EH (cell line): ENCODE measurements at regions not wholly inside any gene's neighbourhood (a gene's known extent, or its start where the extent isn't known, plus 50 kb on each side); places are given as distances from the start of the nearest gene placed in this dataset.
"Not testable (repeated sequence)": the region's sequence is repeated elsewhere in the genome, so short reads cannot be mapped to it uniquely, and the experiment has no call there.

Experiments
- DNase-seq: peaks from one replicate; pipeline ENCODE4 v3.0.0-alpha.2; 2015; ENCODE audit warnings: low read depth

- DNase-seq: peak; percentile 26
Measured at GRCh38 chr22:22745225-22746060, 101.0 kb downstream of the GGTLC2 start.

- DNase-seq: no peak
Measured at GRCh38 chr22:22746061-22746962, 101.9 kb downstream of the GGTLC2 start.

- no peak for DNase-seq
Measured at GRCh38 chr22:22746963-22747933, 102.8 kb downstream of the GGTLC2 start.

- peak; percentile 61 for DNase-seq
Measured at GRCh38 chr22:22748297-22748743, 103.9 kb downstream of the GGTLC2 start.

GRCh38 chr22:22748756-22749155 is 104.3 kb downstream of the GGTLC2 start:
- DNase-seq: no peak

- DNase-seq: no peak
Measured at GRCh38 chr22:22749167-22749758, 104.8 kb downstream of the GGTLC2 start.

GRCh38 chr22:22750335-22751042 is 106.1 kb downstream of the GGTLC2 start:
- no peak for DNase-seq

GRCh38 chr22:22751043-22751603 is 106.7 kb downstream of the GGTLC2 start:
- no peak for DNase-seq

- DNase-seq: no peak
Measured at GRCh38 chr22:22752199-22752555, 107.8 kb downstream of the GGTLC2 start.

GRCh38 chr22:22752556-22753477 is 108.4 kb downstream of the GGTLC2 start:
- peak; percentile 32 for DNase-seq

GRCh38 chr22:22753526-22754267 is 109.3 kb downstream of the GGTLC2 start:
- DNase-seq: peak; percentile 42

GRCh38 chr22:22754268-22754657 is 109.8 kb downstream of the GGTLC2 start:
- no peak for DNase-seq

- DNase-seq: no peak
Measured at GRCh38 chr22:22754961-22755777, 110.8 kb downstream of the GGTLC2 start.

- no peak for DNase-seq
Measured at GRCh38 chr22:22755778-22756100, 111.3 kb downstream of the GGTLC2 start.

GRCh38 chr22:22756109-22756508 is 111.7 kb downstream of the GGTLC2 start:
- DNase-seq: no peak

- DNase-seq: not testable (repeated sequence)
Measured at GRCh38 chr22:22756551-22757201, 112.3 kb downstream of the GGTLC2 start.

GRCh38 chr22:22758101-22758807 is 113.8 kb downstream of the GGTLC2 start:
- DNase-seq: not testable (repeated sequence)
